Breast epithelium (tissue), 4 donors: ENCODE measurements at regions not wholly inside any gene's neighbourhood (a gene's known extent, or its start where the extent isn't known, plus 50 kb on each side); places are given as distances from the start of the nearest gene placed in this dataset.

Experiments used
- DNase-seq, 2 donors: peaks; one replicate each; pipeline ENCODE4 v3.0.0-alpha.2; 2019; ENCODE audit warnings: low spot score in 2 of 2
- H3K27ac ChIP-seq, 2 donors: fragments of 200-600 bp; sonication (generic) in 1 of 2; one replicate each; pipeline ENCODE4 v1.5.1; 2016 to 2019; ENCODE audit warnings: mild to moderate bottlenecking in 1 of 2
- H3K27me3 ChIP-seq, 2 donors: fragments of 200-600 bp; sonication (generic) in 1 of 2; one replicate each; pipeline versions ENCODE4 v1.5.1 to v1.6.0; 2017 to 2019; ENCODE audit warnings: control low read depth in 1 of 2, mild to moderate bottlenecking in 1 of 2
- H3K36me3 ChIP-seq: fragments of 200-600 bp; one replicate; pipeline ENCODE4 v1.5.1; 2019
- H3K4me1 ChIP-seq, 2 donors: fragments of 200-600 bp; sonication (generic); one replicate each; pipeline ENCODE4 v1.5.1; 2016 to 2019; ENCODE audit warnings: control low read depth in 1 of 2
- H3K4me3 ChIP-seq, 3 donors: fragments of 200-600 bp; sonication (generic); 1 replicate in 2 of 3; 2 replicates in 1 of 3; pipeline ENCODE4 v1.5.1; 2016 to 2019; ENCODE audit warnings: mild to moderate bottlenecking in 3 of 3, moderate library complexity in 2 of 3
- H3K9me3 ChIP-seq, 2 donors: fragments of 200-600 bp; sonication (generic) in 1 of 2; one replicate each; pipeline ENCODE4 v1.5.1; 2016 to 2019; ENCODE audit warnings: control low read depth in 1 of 2
- CTCF ChIP-seq, 3 donors: fragments of 450-650 bp; IDR thresholded peaks; one replicate each; pipeline ENCODE4 v1.5.1; 2016 to 2017; ENCODE audit warnings: antibody characterized with exemption in 3 of 3, mild to moderate bottlenecking in 3 of 3, moderate library complexity in 3 of 3
- POLR2A ChIP-seq: fragments of 450-650 bp; IDR thresholded peaks from one replicate; pipeline ENCODE4 v1.6.1; 2016; ENCODE audit warnings: antibody characterized with exemption, mild to moderate bottlenecking, moderate library complexity
- POLR2AphosphoS5 ChIP-seq, 3 donors: sonication (generic); formaldehyde crosslinking; IDR thresholded peaks; one replicate each; pipeline ENCODE4 v1.6.1; 2017; ENCODE audit warnings: antibody characterized with exemption in 3 of 3
- intact Hi-C: fragments of 100-400 bp; cut with DNase I; formaldehyde crosslinking; loops from one replicate; pipeline ENCODE4 v1.15.1; 2023; ENCODE audit warnings: low total_unique reads

DNA sequence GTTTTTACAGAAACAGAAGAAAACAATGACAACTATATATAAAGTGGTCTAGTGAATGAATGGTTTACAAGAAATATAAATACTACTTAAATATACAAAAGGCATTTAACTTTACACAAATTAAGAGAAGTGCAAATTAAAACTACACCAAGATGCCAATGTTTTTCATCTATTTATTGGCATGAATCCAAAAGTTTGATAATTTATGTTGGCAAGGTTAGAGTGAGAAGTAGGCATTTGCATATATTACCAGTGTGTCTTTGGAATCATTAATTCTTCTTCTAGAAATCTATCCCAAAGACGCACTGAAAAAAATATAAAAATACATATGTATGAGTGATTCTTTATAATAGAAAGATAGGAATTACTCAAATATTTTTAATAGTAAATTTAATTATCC is 457.4 kb downstream of the MDFIC start:
- Histone ChIP-seq H3K36me3 (no peaks in the 10 kb centered on the region), H3K9me3 (no peaks in the 10 kb centered on the region), H3K27ac (no peak overlapping the region), H3K27me3 (no peaks in the 10 kb centered on the region), H3K4me1 (no peaks in the 10 kb centered on the region), H3K4me3 (no peak overlapping the region)
- DNase-seq: no peak
- intact Hi-C loops: no loop called here
- no peak for TF ChIP-seq POLR2AphosphoS5 (IDR thresholded peaks at IDR 0.05)
- no peak for TF ChIP-seq CTCF (IDR thresholded peaks at IDR 0.05)
- TF ChIP-seq POLR2A: no peak

- DNase-seq: no peak
- intact Hi-C loops: no loop called here
- TF ChIP-seq CTCF (IDR thresholded peaks at IDR 0.05) (no peak), POLR2AphosphoS5 (IDR thresholded peaks at IDR 0.05) (no peak), POLR2A (no peak)
- H3K4me1 ChIP-seq: no peaks in the 10 kb centered on the region
- no peaks in the 10 kb centered on the region for H3K36me3 ChIP-seq
- H3K9me3 ChIP-seq: no peaks in the 10 kb centered on the region
- H3K27me3 ChIP-seq: no peaks in the 10 kb centered on the region
- H3K27ac ChIP-seq: no peak overlapping the region
- no peak overlapping the region for H3K4me3 ChIP-seq
These were observed 447.1 kb downstream of the MDFIC start for GRCh38 chr7:115368998-115369397.

- Histone ChIP-seq H3K27ac (no peak overlapping the region), H3K36me3 (no peaks in the 10 kb centered on the region), H3K27me3 (no peaks in the 10 kb centered on the region), H3K9me3 (no peaks in the 10 kb centered on the region), H3K4me3 (no peak overlapping the region), H3K4me1 (no peaks in the 10 kb centered on the region)
- no peak for DNase-seq
- TF ChIP-seq CTCF (IDR thresholded peaks at IDR 0.05) (no peak), POLR2A (no peak), POLR2AphosphoS5 (IDR thresholded peaks at IDR 0.05) (no peak)
- intact Hi-C loops: no loop called here
These were observed 442.0 kb downstream of the MDFIC start for GRCh38 chr7:115363916-115364315.

GRCh38 chr7:115359955-115360354 is 438.1 kb downstream of the MDFIC start:
- Histone ChIP-seq H3K4me3 (no peak overlapping the region), H3K27me3 (no peaks in the 10 kb centered on the region), H3K4me1 (no peaks in the 10 kb centered on the region), H3K27ac (no peak overlapping the region), H3K9me3 (no peaks in the 10 kb centered on the region), H3K36me3 (no peaks in the 10 kb centered on the region)
- DNase-seq: no peak
- intact Hi-C loops: no loop called here
- TF ChIP-seq POLR2AphosphoS5 (IDR thresholded peaks at IDR 0.05) (no peak), CTCF (IDR thresholded peaks at IDR 0.05) (no peak), POLR2A (no peak)

GRCh38 chr7:115359119-115359518 is 437.2 kb downstream of the MDFIC start:
- no peak overlapping the region for H3K27ac ChIP-seq
- H3K9me3 ChIP-seq: no peaks in the 10 kb centered on the region
- H3K4me3 ChIP-seq: no peak overlapping the region
- H3K27me3 ChIP-seq: no peaks in the 10 kb centered on the region
- no peaks in the 10 kb centered on the region for H3K36me3 ChIP-seq
- TF ChIP-seq CTCF (IDR thresholded peaks at IDR 0.05): no peak
- TF ChIP-seq POLR2AphosphoS5 (IDR thresholded peaks at IDR 0.05): no peak
- no peak for TF ChIP-seq POLR2A
- intact Hi-C loops: no loop called here
- no peaks in the 10 kb centered on the region for H3K4me1 ChIP-seq
- no peak for DNase-seq
